Prostate gland (tissue), 2 donors: ENCODE measurements at regions not wholly inside any gene's neighbourhood (a gene's known extent, or its start where the extent isn't known, plus 50 kb on each side); places are given as distances from the start of the nearest gene placed in this dataset.

Source experiments
- CTCF ChIP-seq, 4 experiments: fragments of 200-600 bp in 2 of 4; fragments of 450-650 bp in 2 of 4; sonication (generic) in 2 of 4; IDR thresholded peaks; 1 replicate in 3 of 4; 2 replicates in 1 of 4; pipeline ENCODE4 v1.5.1; 2016 to 2019; ENCODE audit warnings: antibody characterized with exemption in 4 of 4, mild to moderate bottlenecking in 2 of 4, moderate library complexity in 2 of 4
- POLR2A ChIP-seq: fragments of 450-650 bp; IDR thresholded peaks from one replicate; pipeline ENCODE4 v1.6.1; 2016; ENCODE audit warnings: antibody characterized with exemption, mild to moderate bottlenecking
- POLR2AphosphoS5 ChIP-seq: sonication (generic); formaldehyde crosslinking; IDR thresholded peaks from one replicate; pipeline ENCODE4 v1.6.1; 2017; ENCODE audit warnings: antibody characterized with exemption

GRCh38 chr2:122858813-122859212, 1103.4 kb downstream of the TSN start:
- TF ChIP-seq CTCF (IDR thresholded peaks at IDR 0.05), result no peak
- TF ChIP-seq POLR2A, result no peak
- no peak for TF ChIP-seq POLR2AphosphoS5
